ENCODE measurements at regions not wholly inside any gene's neighbourhood (a gene's known extent, or its start where the extent isn't known, plus 50 kb on each side); places are given as distances from the start of the nearest gene placed in this dataset.
A peak's percentile ranks its signal among the peaks of the same experiment; 100 is the strongest.

- Histone ChIP-seq H3K36me3 (ENCODE audit: control insufficient read depth in 2 of 2, insufficient read depth in 1 of 2, low read length in 2 of 2) (no peaks in the 10 kb centered on the region), H3K27ac (ENCODE audit: extremely low read depth, low read depth, low read length) (no peak overlapping the region), H3K4me1 (ENCODE audit: control insufficient read depth, insufficient read depth, low read length) (no peaks in the 10 kb centered on the region), H3K9me3 (ENCODE audit: control insufficient read depth, insufficient read depth, low read depth, low read length) (no peaks in the 10 kb centered on the region), H3K4me3 (ENCODE audit: low read depth, low read length) (no peak overlapping the region)
- ChIA-PET POLR2A (no interaction called here), CTCF (interaction anchor here (0.8 to 1.2 kb wide), 2 partner anchors 18 to 109 kb away, joined by 3 read pairs; no protein-coding TSS in a partner anchor)
- TF ChIP-seq, protein P1, sequence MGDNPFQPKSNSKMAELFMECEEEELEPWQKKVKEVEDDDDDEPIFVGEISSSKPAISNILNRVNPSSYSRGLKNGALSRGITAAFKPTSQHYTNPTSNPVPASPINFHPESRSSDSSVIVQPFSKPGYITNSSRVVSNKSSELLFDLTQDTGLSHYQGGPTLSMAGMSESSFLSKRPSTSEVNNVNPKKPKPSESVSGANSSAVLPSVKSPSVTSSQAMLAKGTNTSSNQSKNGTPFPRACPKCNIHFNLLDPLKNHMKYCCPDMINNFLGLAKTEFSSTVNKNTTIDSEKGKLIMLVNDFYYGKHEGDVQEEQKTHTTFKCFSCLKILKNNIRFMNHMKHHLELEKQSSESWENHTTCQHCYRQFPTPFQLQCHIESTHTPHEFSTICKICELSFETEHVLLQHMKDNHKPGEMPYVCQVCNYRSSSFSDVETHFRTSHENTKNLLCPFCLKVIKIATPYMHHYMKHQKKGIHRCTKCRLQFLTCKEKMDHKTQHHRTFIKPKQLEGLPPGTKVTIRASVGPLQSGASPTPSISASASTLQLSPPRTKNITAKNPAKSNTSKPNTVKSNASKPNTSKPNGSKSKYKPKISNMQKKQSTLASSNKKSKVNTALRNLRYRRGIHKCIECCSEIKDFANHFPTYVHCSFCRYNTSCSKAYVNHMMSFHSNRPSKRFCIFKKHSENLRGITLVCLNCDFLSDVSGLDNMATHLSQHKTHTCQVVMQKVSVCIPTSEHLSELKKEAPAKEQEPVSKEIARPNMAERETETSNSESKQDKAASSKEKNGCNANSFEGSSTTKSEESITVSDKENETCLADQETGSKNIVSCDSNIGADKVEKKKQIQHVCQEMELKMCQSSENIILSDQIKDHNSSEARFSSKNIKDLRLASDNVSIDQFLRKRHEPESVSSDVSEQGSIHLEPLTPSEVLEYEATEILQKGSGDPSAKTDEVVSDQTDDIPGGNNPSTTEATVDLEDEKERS (tag by site-specific recombination; IDR thresholded peaks at IDR 0.05) = no peak
- TF ChIP-seq ZBTB10 (tag by site-specific recombination; IDR thresholded peaks at IDR 0.05) (no peak), ZNF768 (tag by site-specific recombination; IDR thresholded peaks at IDR 0.05) (0 out of 2 replicates have a peak, but pooled peaks have one; percentile 34), HOXD13 (CRISPR knock-in tag; IDR thresholded peaks at IDR 0.05; ENCODE audit: borderline replicate concordance) (no peak), ZNF266 (tag by site-specific recombination; IDR thresholded peaks at IDR 0.05; ENCODE audit: low read depth) (no peak)
Measured at GRCh38 chr10:6787718-6788117, 207.6 kb upstream of the PRKCQ start.

GRCh38 chr10:6787091-6787490 lies 207.0 kb upstream of the PRKCQ start:
- no peaks in the 10 kb centered on the region for H3K36me3 ChIP-seq (ENCODE audit: control insufficient read depth in 2 of 2, insufficient read depth in 1 of 2, low read length in 2 of 2)
- ChIA-PET CTCF (interaction anchor here (0.8 to 1.2 kb wide), 2 partner anchors 18 to 109 kb away, joined by 3 read pairs; no protein-coding TSS in a partner anchor), POLR2A (no interaction called here)
- no peak overlapping the region for H3K4me3 ChIP-seq (ENCODE audit: low read depth, low read length)
- H3K9me3 ChIP-seq (ENCODE audit: control insufficient read depth, insufficient read depth, low read depth, low read length) = no peaks in the 10 kb centered on the region
- H3K27ac ChIP-seq (ENCODE audit: extremely low read depth, low read depth, low read length) = no peak overlapping the region
- TF ChIP-seq ZNF600 (tag by site-specific recombination; IDR thresholded peaks at IDR 0.05) = no peak
- no peak for TF ChIP-seq ZNF202 (tag by site-specific recombination; IDR thresholded peaks at IDR 0.05; ENCODE audit: borderline replicate concordance)
- no peak for TF ChIP-seq ZFP3 (tag by site-specific recombination; IDR thresholded peaks at IDR 0.05; ENCODE audit: low read depth)
- TF ChIP-seq ZNF830 (tag by site-specific recombination; IDR thresholded peaks at IDR 0.05; ENCODE audit: low read depth) = no peak
- TF ChIP-seq ZNF16 (tag by site-specific recombination; IDR thresholded peaks at IDR 0.05; ENCODE audit: low read depth) = no peak
- no peak for TF ChIP-seq ZNF660 (tag by site-specific recombination; IDR thresholded peaks at IDR 0.05)
- TF ChIP-seq YY2 (tag by site-specific recombination; IDR thresholded peaks at IDR 0.05) = no peak
- no peak for TF ChIP-seq ZNF239 (tag by site-specific recombination; IDR thresholded peaks at IDR 0.05)
- no peak for TF ChIP-seq ZNF366 (tag by site-specific recombination; conservative IDR thresholded peaks at IDR 0.05)
- TF ChIP-seq ZNF768 (tag by site-specific recombination; IDR thresholded peaks at IDR 0.05) = no peak
- TF ChIP-seq ZNF248 (tag by site-specific recombination; IDR thresholded peaks at IDR 0.05) = no peak
- TF ChIP-seq, protein P2, sequence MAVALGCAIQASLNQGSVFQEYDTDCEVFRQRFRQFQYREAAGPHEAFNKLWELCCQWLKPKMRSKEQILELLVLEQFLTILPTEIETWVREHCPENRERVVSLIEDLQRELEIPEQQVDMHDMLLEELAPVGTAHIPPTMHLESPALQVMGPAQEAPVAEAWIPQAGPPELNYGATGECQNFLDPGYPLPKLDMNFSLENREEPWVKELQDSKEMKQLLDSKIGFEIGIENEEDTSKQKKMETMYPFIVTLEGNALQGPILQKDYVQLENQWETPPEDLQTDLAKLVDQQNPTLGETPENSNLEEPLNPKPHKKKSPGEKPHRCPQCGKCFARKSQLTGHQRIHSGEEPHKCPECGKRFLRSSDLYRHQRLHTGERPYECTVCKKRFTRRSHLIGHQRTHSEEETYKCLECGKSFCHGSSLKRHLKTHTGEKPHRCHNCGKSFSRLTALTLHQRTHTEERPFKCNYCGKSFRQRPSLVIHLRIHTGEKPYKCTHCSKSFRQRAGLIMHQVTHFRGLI (tag by site-specific recombination; IDR thresholded peaks at IDR 0.05) = no peak
- TF ChIP-seq KLF1 (tag by site-specific recombination; IDR thresholded peaks at IDR 0.05) = no peak
- no peak for TF ChIP-seq ZNF155 (tag by site-specific recombination; IDR thresholded peaks at IDR 0.05)
- TF ChIP-seq ZNF37A (tag by site-specific recombination; IDR thresholded peaks at IDR 0.05) = no peak
- H3K4me1 ChIP-seq (ENCODE audit: control insufficient read depth, insufficient read depth, low read length) = no peaks in the 10 kb centered on the region

Data from HEK293 (cell line).